GM10847 (cell line): ENCODE measurements at regions not wholly inside any gene's neighbourhood (a gene's known extent, or its start where the extent isn't known, plus 50 kb on each side); places are given as distances from the start of the nearest gene placed in this dataset.

ENCODE experiments used
- POLR2A ChIP-seq: IDR thresholded peaks from 2 replicates; pipeline ENCODE4 v1.6.1; 2011; ENCODE audit not compliant: insufficient read length; ENCODE audit errors: extremely low read depth

DNA sequence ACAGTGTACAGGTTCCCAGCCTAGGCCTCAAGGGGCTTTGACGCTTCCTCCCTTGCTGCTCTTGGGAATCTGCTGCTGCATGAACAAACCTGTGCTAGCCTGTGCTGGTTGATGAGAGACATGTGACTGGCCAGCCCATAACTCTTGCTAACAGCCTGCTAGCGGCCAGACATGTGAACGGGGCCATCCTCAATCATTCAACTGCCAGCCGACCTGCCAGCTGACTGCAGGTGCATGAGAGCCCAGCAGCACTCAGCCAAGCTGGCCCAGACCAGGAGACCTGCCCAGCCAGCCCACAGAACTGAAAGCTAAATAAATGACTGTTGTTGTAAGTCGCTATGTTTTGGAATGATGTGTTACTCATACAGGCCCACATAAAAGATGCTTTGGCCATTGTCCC, 82.4 kb upstream of the DLG1 start:
- TF ChIP-seq POLR2A: no peak

DNA sequence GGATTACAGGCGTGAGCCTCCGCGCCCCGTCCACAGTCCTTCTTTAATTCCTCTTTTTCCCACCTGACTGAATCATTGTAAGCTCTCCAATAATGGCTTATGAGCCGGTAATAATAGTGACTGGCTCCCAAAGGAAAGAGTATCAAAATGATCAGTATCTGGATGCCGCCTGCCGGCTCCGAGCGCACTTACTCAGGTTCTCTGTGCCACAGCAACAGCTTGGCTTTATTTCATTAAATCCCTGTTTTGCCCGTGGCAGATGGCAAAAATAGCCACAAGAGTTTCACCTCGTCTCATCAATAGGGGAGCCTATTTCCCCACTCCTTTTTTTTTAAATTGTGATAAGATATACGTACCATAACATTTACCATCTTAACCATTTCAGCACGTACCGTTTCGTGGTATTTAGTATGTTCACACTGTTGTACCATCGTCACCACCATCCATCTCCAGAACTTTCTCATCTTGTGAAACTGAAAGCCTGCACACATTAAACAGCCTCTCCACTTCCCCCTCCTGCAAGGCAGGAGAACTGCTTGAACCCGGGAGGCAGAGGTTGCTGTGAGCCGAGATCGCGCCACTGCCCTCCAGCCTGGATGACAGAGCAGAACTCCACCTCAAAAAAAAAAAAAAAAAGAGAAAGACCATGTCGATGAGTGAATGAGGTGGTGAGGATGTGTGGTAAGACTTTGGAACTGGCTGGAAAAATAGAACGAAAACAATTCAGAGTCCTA, 80.7 kb upstream of the DLG1 start:
- TF ChIP-seq POLR2A: no peak

- no peak for TF ChIP-seq POLR2A
Measured at GRCh38 chr3:197376735-197377555, 78.5 kb upstream of the DLG1 start.

DNA sequence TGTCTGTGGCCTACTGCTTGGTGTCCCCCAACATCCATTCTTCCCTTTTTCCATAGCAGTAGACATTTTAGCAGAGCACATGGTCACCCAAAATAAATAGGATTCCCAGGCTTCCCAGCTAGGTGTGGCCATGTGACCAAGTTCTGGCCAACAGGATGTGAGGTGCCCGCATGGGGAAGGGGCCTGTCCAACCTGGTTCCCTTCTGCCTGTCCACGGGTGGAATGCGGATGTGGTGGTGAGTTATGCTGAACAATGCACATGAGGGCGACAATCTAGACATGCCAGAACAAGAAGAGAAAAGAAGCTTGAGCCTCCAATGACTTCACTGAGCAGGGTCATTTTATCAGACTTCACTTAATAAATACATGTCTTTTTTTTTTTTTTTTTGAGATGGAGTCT, 77.6 kb upstream of the DLG1 start:
- TF ChIP-seq POLR2A: no peak

DNA sequence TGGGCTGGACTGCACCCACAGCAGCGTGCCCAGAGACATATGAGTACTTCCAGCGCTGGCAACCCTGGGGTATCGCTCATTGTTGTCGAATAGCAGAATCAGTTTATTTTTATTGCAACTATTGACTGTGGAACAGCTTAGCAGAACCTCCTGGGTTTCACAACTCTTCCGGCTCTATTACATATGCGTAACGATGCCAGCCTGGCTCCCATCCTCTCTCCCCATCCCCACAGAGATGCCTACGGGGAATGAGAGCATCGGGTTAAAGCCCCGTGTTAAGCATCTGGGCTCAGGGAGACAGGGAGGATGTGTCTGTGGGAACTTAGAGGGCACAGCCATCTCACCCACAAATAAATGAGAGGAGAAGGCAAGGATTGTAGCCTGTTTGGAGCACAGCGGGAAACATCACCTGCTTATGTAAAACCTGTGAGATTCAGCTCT, 76.6 kb upstream of the DLG1 start:
- no peak for TF ChIP-seq POLR2A

GRCh38 chr3:197373096-197373495, 74.7 kb upstream of the DLG1 start:
- no peak for TF ChIP-seq POLR2A

GRCh38 chr3:197372047-197372661, 73.7 kb upstream of the DLG1 start:
- no peak for TF ChIP-seq POLR2A

- no peak for TF ChIP-seq POLR2A
Measured at GRCh38 chr3:197371591-197372046, 73.2 kb upstream of the DLG1 start.

DNA sequence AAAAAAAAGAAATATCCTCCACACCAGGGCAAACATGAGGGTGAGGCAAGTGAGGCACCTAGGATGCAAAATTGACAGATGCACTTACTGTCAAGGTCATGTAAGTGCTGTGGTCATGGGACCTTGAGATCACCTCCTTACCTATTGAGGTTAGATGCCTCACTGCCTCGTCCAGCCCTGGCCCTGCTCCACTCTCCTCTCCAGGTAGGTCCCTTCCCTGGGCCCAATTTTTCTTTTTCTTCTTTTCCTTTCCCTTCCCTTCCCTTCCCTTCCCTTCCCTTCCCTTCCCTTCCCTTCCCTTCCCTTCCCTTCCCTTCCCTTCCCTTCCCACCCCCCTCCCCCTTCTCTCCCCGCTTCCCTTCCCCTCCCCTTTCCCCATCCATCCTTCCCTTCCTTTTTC, 71.1 kb upstream of the DLG1 start:
- no peak for TF ChIP-seq POLR2A

GRCh38 chr3:197368821-197369220, 70.4 kb upstream of the DLG1 start:
- no peak for TF ChIP-seq POLR2A

DNA sequence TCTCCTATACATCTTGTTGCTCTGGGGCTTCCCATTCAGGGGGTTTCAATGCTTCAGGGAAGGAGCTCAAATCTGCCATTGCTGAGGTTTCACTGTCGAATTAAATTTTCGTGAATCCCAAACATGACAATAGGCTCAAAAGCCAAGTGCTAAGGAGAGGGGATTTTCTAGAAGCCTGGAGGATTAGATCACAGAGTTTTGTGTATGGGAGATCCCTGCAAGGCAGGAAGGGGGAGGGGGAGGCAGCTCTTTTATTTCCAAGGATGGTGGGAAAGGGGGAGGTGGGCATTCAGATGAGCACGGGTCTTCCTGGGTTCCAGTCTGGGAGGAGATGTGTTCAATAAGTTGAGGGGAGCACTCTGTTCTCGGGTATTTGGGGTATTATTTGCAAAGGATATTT, 69.9 kb upstream of the DLG1 start:
- no peak for TF ChIP-seq POLR2A

DNA sequence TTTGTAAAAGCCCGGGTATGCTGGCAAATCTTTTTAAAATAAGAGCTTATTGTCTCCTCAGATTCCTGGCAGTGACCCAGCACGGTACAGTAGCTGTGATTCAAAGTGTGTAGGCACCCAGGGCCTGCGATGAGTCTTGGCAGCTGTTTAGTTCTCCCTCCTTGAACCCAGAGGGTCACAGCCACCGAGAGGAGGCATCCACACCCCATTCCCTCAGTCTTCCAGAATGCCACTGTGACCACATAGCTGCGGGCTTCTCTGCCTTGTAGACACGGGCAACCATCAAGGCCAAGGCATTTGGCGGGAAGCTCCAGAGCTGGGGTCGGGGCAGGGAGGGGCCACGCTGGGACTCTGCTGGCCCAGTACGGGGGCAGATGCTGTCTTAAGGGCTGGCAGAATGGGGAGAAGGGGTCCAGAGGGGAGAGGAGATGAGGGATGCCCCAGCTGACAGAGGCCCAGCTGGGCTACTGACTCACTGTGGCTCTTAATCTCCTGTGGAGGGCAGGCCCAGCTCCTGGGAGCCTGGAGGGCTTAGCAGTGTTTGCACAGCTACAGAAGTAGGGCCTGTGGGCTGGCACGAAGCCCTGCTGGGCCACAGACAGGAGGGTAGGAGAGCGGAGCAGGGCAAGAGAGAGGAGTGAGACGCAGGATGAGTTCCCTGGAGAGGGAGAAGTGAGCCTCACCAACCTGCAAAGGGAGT, 68.8 kb upstream of the DLG1 start:
- TF ChIP-seq POLR2A: no peak

- TF ChIP-seq POLR2A: no peak
Measured at GRCh38 chr3:197366301-197367044, 68.1 kb upstream of the DLG1 start.

GRCh38 chr3:197365586-197365985, 67.2 kb upstream of the DLG1 start:
- no peak for TF ChIP-seq POLR2A
